Suppressor macrophage (primary cell): ENCODE measurements at regions not wholly inside any gene's neighbourhood (a gene's known extent, or its start where the extent isn't known, plus 50 kb on each side); places are given as distances from the start of the nearest gene placed in this dataset.

Experiments
- DNase-seq, 4 experiments: peaks; one replicate each; pipeline ENCODE4 v3.0.0-alpha.2; 2020 to 2022

- no peak for DNase-seq
Observed at GRCh38 chr16:77594057-77594456, 128.3 kb upstream of the NUDT7 start.

- DNase-seq = no peak
Observed at GRCh38 chr16:77594799-77595596, 127.3 kb upstream of the NUDT7 start.

- DNase-seq = peak in 3 of 4 experiments; percentile 5 to 49 (median 39)
Observed at GRCh38 chr16:77596261-77596660, 126.1 kb upstream of the NUDT7 start.

- peak; percentile 18 to 58 (median 37) for DNase-seq
Observed at GRCh38 chr16:77599793-77600415, 122.4 kb upstream of the NUDT7 start.

GRCh38 chr16:77600555-77600954, 121.8 kb upstream of the NUDT7 start:
- DNase-seq = no peak

GRCh38 chr16:77603656-77604055, 118.7 kb upstream of the NUDT7 start:
- DNase-seq = no peak

GRCh38 chr16:77610496-77610895, 111.8 kb upstream of the NUDT7 start:
- DNase-seq = no peak

- DNase-seq = no peak
Observed at GRCh38 chr16:77611386-77611785, 110.9 kb upstream of the NUDT7 start.

GRCh38 chr16:77612596-77612995, 109.7 kb upstream of the NUDT7 start:
- DNase-seq = no peak

- no peak for DNase-seq
Observed at GRCh38 chr16:77613095-77613494, 109.2 kb upstream of the NUDT7 start.

GRCh38 chr16:77617553-77617952, 104.8 kb upstream of the NUDT7 start:
- no peak for DNase-seq

- no peak for DNase-seq
Observed at GRCh38 chr16:77617996-77618395, 104.3 kb upstream of the NUDT7 start.

GRCh38 chr16:77618951-77619350, 103.4 kb upstream of the NUDT7 start:
- DNase-seq = no peak

- no peak for DNase-seq
Observed at GRCh38 chr16:77624085-77624484, 98.2 kb upstream of the NUDT7 start.

- no peak for DNase-seq
Observed at GRCh38 chr16:77636615-77637014, 85.7 kb upstream of the NUDT7 start.

- DNase-seq = no peak
Observed at GRCh38 chr16:77637940-77638339, 84.4 kb upstream of the NUDT7 start.

- DNase-seq = no peak
Observed at GRCh38 chr16:77643176-77643575, 79.1 kb upstream of the NUDT7 start.

GRCh38 chr16:77645764-77646163, 76.5 kb upstream of the NUDT7 start:
- DNase-seq = no peak

GRCh38 chr16:77647726-77648125, 74.6 kb upstream of the NUDT7 start:
- DNase-seq = no peak

- no peak for DNase-seq
Observed at GRCh38 chr16:77650761-77651160, 71.6 kb upstream of the NUDT7 start.

GRCh38 chr16:77652399-77652798, 69.9 kb upstream of the NUDT7 start:
- DNase-seq = no peak

- peak in 2 of 4 experiments; percentile 28 to 34 for DNase-seq
Observed at GRCh38 chr16:77657016-77657415, 65.3 kb upstream of the NUDT7 start.

- DNase-seq = no peak
Observed at GRCh38 chr16:77660311-77660710, 62.0 kb upstream of the NUDT7 start.

GRCh38 chr16:77662246-77662645, 60.1 kb upstream of the NUDT7 start:
- DNase-seq = peak; percentile 8 to 63 (median 40)
